ENCODE measurements at regions not wholly inside any gene's neighbourhood (a gene's known extent, or its start where the extent isn't known, plus 50 kb on each side); places are given as distances from the start of the nearest gene placed in this dataset.

DNA sequence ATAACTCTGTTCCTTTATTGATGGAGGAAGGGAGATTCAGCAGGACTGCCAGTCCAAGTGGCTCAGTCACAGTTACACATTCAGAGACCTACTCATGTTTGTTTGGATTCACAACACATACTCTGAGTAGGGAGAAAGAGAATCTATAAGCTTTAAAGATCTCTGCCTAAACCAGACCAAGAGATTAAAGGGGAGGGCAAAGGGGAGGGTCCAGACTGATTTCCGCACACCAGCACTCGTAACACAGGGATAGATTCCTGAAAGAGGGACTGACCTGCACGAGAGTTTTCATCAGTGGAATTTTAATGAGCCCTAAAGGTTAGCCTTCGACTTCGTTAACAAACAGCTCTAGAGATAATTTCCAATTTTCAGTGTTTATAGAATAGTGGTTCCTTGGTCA lies 71.7 kb upstream of the PMFBP1 start:
- FAIRE-seq = no peak
- no peak for DNase-seq (ENCODE audit: insufficient read length, low spot score)

DNA sequence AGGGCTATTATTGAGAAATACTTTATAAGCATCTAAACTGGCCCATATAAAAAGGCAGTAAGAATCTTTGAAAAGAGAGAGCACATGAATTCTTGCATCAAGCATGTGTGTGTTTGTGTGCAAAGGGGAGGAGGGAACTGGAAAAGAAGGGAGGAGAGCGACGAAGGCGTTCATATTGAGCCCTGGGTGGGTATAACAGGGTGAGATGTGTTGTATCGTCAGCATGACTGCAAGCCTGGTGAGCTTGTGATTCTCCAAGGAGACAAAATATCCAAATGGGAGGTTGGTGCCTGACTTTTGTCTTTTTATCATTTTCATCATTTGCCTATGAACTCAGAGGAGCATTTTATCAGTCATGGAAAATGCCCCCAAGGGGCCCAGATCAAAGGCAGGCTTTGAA lies 70.8 kb upstream of the PMFBP1 start:
- no peak for DNase-seq (ENCODE audit: insufficient read length, low spot score)
- FAIRE-seq = no peak

DNA sequence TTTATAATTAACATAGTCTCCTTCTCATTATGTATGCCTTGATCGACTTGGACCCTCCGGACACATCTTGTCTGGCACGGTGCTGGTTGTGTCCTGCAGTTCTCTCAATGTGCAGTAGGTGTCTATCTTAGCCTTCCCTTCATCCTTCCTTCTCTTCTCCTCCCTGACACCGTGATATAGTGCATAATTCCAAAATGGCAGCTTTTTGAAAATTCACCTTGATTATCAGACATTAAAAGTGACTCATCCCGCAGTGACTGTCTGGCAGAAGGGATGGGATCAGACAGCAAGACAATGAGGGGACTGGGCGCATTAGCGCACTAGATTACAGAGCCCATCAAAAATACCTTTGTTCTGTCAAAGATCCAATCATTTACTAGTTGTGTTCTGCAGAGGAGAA lies 70.0 kb upstream of the PMFBP1 start:
- no peak for FAIRE-seq

DNA sequence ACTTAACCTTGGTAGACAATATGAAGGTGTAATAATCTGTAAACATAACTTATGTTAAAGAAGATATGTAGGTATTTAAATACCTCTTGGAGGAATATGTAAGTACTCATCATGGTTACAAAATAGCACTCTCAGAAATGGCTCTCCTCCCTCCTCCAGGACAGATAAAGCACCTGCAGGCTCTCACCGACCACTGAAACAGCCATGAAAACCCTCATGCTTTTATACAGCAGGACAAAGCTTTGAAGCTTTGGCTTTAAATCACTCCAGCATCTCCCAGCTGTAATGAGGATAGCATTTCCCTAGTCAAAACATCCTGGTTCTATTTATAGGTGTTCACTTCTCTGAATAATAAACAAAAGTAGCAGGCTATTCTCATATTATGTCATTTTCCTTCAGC lies 69.1 kb upstream of the PMFBP1 start:
- DNase-seq (ENCODE audit: insufficient read length, low spot score) (no peak), FAIRE-seq (no peak)

More for the DNA sequence above, 70.0 kb upstream of the PMFBP1 start:
- DNase-seq (ENCODE audit: insufficient read length, low spot score) = no peak

DNA sequence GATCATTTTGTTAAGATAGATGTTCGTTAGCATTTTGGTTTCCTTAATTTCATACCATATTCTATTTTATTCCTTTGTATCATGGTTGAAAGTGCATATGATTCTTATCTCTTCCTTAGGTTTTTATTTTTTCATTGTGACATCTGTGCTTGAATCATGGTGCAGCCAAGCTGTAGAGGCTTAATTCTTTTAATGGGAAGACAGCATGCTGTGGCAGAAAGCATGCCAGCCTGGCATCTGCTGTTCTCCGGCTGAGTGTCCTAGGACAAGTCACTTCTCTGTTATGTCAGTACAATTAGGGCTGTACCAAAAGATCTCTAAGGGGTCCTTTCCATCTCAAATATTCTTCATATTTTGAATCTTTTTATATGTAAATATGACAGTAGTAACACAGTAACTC lies 68.5 kb upstream of the PMFBP1 start:
- DNase-seq (ENCODE audit: insufficient read length, low spot score) = no peak

GRCh38 chr16:72236866-72237265 lies 64.9 kb upstream of the PMFBP1 start:
- FAIRE-seq = no peak
- no peak for DNase-seq (ENCODE audit: insufficient read length, low spot score)

More for the DNA sequence above, 68.5 kb upstream of the PMFBP1 start:
- no peak for FAIRE-seq

DNA sequence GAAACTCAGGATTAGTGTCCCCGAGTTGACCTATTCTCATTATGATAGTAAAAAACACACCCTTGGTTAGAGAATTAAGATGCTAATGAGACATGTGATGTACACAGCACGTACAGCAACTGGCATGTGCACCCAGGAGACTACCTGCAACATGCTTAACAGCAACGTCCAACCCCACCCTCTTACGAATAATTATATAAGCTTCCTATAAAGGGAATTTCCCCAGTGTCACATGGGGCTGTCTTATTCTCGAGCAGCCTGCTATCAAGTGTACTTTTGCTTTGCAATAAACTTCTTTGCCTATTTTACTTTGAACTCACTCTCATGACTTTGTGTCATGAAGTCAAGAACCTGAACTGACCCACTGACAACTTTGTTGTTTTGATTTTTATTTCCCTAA lies 62.4 kb upstream of the PMFBP1 start:
- FAIRE-seq (no peak), DNase-seq (ENCODE audit: insufficient read length, low spot score) (no peak)

GRCh38 chr16:72228014-72228413 lies 56.1 kb upstream of the PMFBP1 start:
- FAIRE-seq (no peak), DNase-seq (ENCODE audit: insufficient read length, low spot score) (no peak)

GRCh38 chr16:72226136-72226535 lies 54.2 kb upstream of the PMFBP1 start:
- DNase-seq (ENCODE audit: insufficient read length, low spot score) = no peak
- FAIRE-seq = no peak

DNA sequence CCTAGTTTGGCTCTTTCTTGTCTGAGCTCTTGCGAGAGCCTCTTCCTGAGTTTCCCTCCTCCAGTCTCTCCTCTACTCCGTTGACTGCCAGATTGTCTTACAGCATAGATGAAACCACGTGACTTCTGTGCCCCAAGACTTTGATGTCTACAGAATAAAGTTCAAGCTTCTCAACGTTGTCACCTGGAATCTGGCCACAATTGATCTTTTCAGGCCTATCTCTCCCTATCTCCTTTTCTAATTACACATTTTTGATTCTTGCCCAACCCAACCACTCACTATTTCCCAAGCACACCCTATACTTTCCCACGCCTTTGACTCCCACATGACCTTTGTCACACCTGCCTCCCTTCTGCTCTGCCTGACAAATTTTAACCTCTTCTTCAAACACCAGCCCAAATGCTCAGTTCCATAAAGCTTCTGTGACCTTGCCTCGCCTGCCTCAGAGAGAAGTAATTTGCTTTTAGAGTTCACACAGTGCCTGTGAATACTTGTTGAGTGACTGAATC lies 52.4 kb upstream of the PMFBP1 start:
- FAIRE-seq (no peak), DNase-seq (ENCODE audit: insufficient read length, low spot score) (no peak)

DNA sequence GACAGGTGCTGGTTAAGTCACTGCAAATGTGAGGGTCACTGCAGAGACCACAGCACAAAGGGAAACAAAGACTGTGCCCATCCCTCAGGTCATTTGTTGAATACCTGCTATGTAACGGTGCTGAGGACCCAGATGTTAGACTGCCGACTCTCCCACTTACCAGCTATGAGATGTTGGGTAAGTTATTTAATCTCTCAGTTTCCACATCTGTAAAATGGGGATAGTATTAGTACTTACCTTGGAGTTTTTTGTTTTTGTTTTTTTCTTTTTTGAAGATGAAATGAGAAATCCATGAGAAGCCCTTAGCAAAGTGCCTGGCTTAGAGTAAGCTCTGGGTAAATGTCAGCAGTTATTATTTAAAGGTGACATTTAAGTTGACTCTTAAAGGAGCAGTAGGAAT lies 50.5 kb upstream of the PMFBP1 start:
- FAIRE-seq = no peak

More for the DNA sequence above, 50.5 kb upstream of the PMFBP1 start:
- no peak for DNase-seq (ENCODE audit: insufficient read length, low spot score)

Data from GM19239 (cell line).